H1 (cell line): ENCODE measurements at regions not wholly inside any gene's neighbourhood (a gene's known extent, or its start where the extent isn't known, plus 50 kb on each side); places are given as distances from the start of the nearest gene placed in this dataset.

Experiments
- CTCF ChIA-PET: fragments of 300-600 bp; sonication (Branson Sonifier 250); formaldehyde crosslinking; loops from one replicate; lab custom pipeline; 2021; ENCODE audit not compliant: partially characterized antibody; lab: Charles Lee
- POLR2A ChIA-PET: fragments of 300-600 bp; sonication (Branson Sonifier 250); formaldehyde crosslinking; loops from one replicate; lab custom pipeline; 2021; ENCODE audit warnings: inconsistent platforms; ENCODE audit not compliant: partially characterized antibody; lab: Charles Lee
- DNase-seq, 2 experiments: peaks; one replicate each; pipeline versions ENCODE4 v3.0.0 to v3.0.0-alpha.2; 2010 to 2022; ENCODE audit warnings: low spot score in 2 of 2, low read depth in 1 of 2, mixed read lengths in 1 of 2
- FAIRE-seq: peaks from 2 replicates; lab custom pipeline; 2011; peaks lifted over from hg19 to GRCh38; lab: Jason Lieb, UNC
- H2AFZ ChIP-seq: 2 replicates; pipeline ENCODE4 v1.8.1; 2012; ENCODE audit warnings: low read length, inconsistent platforms
- H2AK5ac ChIP-seq: 2 replicates; pipeline ENCODE4 v1.6.1; 2013; ENCODE audit warnings: low read depth, low read length
- H2BK120ac ChIP-seq: replicated peaks from 2 replicates; pipeline ENCODE3; 2013; ENCODE audit warnings: low read depth, low read length, inconsistent platforms
- H2BK12ac ChIP-seq: 2 replicates; pipeline ENCODE4 v1.6.1; 2013; ENCODE audit warnings: low read depth, low read length
- H2BK15ac ChIP-seq: 2 replicates; pipeline ENCODE4 v1.6.1; 2013; ENCODE audit warnings: low read length
- H2BK20ac ChIP-seq: 2 replicates; pipeline ENCODE4 v1.6.1; 2013; ENCODE audit warnings: low read length
- H2BK5ac ChIP-seq: 2 replicates; pipeline ENCODE4 v1.6.1; 2013; ENCODE audit warnings: low read depth, low read length
- H3K14ac ChIP-seq: 2 replicates; pipeline ENCODE4 v1.6.1; 2013; ENCODE audit warnings: inconsistent platforms; ENCODE audit not compliant: insufficient read length
- H3K18ac ChIP-seq: 2 replicates; pipeline ENCODE4 v1.6.1; 2013; ENCODE audit warnings: low read length; ENCODE audit errors: extremely low read depth
- H3K23ac ChIP-seq: 2 replicates; pipeline ENCODE4 v1.6.1; 2013; ENCODE audit warnings: inconsistent platforms; ENCODE audit not compliant: insufficient read length
- H3K23me2 ChIP-seq: 2 replicates; pipeline ENCODE4 v1.6.1; 2013; ENCODE audit warnings: low read depth, low read length
- H3K27ac ChIP-seq: 2 replicates; pipeline ENCODE4 v1.6.1; 2011; ENCODE audit warnings: low read depth, low read length, inconsistent platforms
- H3K27me3 ChIP-seq, 4 experiments: replicated peaks in 1 of 4; 1 replicate in 1 of 4; 2 replicates in 3 of 4; pipeline versions ENCODE4 v1.6.1 to v1.8.1; 2011 to 2013; ENCODE audit warnings: low read length in 3 of 4, mild to moderate bottlenecking in 3 of 4, inconsistent platforms in 2 of 4, mixed read lengths in 2 of 4, moderate library complexity in 1 of 4; ENCODE audit not compliant: control insufficient read depth in 3 of 4, insufficient read depth in 3 of 4; ENCODE audit errors: extremely low read depth in 1 of 4
- H3K36me3 ChIP-seq, 4 experiments: 2 replicates each; pipeline versions ENCODE4 v1.6.1 to v1.8.1; 2011 to 2013; ENCODE audit warnings: mild to moderate bottlenecking in 4 of 4, low read length in 3 of 4, moderate library complexity in 2 of 4, control low read depth in 1 of 4, inconsistent platforms in 1 of 4; ENCODE audit not compliant: insufficient read depth in 4 of 4, control insufficient read depth in 2 of 4
- H3K4ac ChIP-seq: replicated peaks from 2 replicates; pipeline ENCODE3; 2013; ENCODE audit warnings: low read length, low read depth, mixed read lengths, inconsistent platforms; ENCODE audit not compliant: insufficient read length
- H3K4me1 ChIP-seq, 4 experiments: replicated peaks in 1 of 4; 1 replicate in 1 of 4; 2 replicates in 3 of 4; pipeline versions ENCODE4 v1.6.1 to v1.8.1; 2011 to 2013; ENCODE audit warnings: low read length in 3 of 4, inconsistent platforms in 2 of 4, mixed read lengths in 1 of 4; ENCODE audit not compliant: insufficient read depth in 4 of 4, control insufficient read depth in 3 of 4
- H3K4me2 ChIP-seq, 2 experiments: 2 replicates each; pipeline versions ENCODE4 v1.6.1 to v1.8.1; 2011 to 2013; ENCODE audit warnings: low read depth in 2 of 2, low read length in 2 of 2, control low read depth in 1 of 2, inconsistent platforms in 1 of 2, mild to moderate bottlenecking in 1 of 2; ENCODE audit not compliant: insufficient read depth in 1 of 2
- H3K4me3 ChIP-seq, 4 experiments: fragments of 200-600, 300-600 bp in 1 of 4; sonication (generic), shearing (Covaris generic), sonication (Bioruptor Twin) in 1 of 4; 2 replicates each; pipeline versions ENCODE4 v1.5.1 to v1.8.1; 2011 to 2016; ENCODE audit warnings: low read length in 4 of 4, low read depth in 3 of 4, control low read depth in 2 of 4, inconsistent platforms in 2 of 4, mild to moderate bottlenecking in 2 of 4, mixed read lengths in 1 of 4, moderate library complexity in 1 of 4; ENCODE audit not compliant: insufficient read depth in 2 of 4; ENCODE audit errors: extremely low read depth in 1 of 4
- H3K56ac ChIP-seq: replicated peaks from 2 replicates; pipeline ENCODE3; 2013; ENCODE audit warnings: low read depth, mild to moderate bottlenecking, mixed read lengths, low read length, inconsistent platforms; ENCODE audit not compliant: insufficient read length
- H3K79me1 ChIP-seq: 2 replicates; pipeline ENCODE4 v1.6.1; 2013; ENCODE audit warnings: low read depth, low read length, control low read depth
- H3K79me2 ChIP-seq, 2 experiments: 2 replicates each; pipeline versions ENCODE4 v1.6.1 to v1.8.1; 2012 to 2013; ENCODE audit warnings: low read length in 2 of 2, mild to moderate bottlenecking in 2 of 2, inconsistent platforms in 1 of 2; ENCODE audit not compliant: insufficient read depth in 2 of 2, control insufficient read depth in 1 of 2
- H3K9ac ChIP-seq, 4 experiments: replicated peaks in 1 of 4; 1 replicate in 1 of 4; 2 replicates in 3 of 4; pipeline versions ENCODE4 v1.6.1 to v1.8.1; 2011 to 2013; ENCODE audit warnings: low read depth in 3 of 4, low read length in 3 of 4, control low read depth in 2 of 4, mild to moderate bottlenecking in 2 of 4, moderate library complexity in 2 of 4, inconsistent platforms in 1 of 4; ENCODE audit errors: extremely low read depth in 1 of 4
- H3K9me3 ChIP-seq, 2 experiments: 2 replicates each; pipeline versions ENCODE4 v1.6.1 to v1.8.1; 2012 to 2013; ENCODE audit warnings: mild to moderate bottlenecking in 2 of 2, moderate library complexity in 2 of 2, control low read depth in 1 of 2, inconsistent platforms in 1 of 2, low read depth in 1 of 2, low read length in 1 of 2, mixed read lengths in 1 of 2; ENCODE audit not compliant: insufficient read depth in 2 of 2
- H4K20me1 ChIP-seq, 2 experiments: replicated peaks in 1 of 2; 2 replicates each; pipeline versions ENCODE3 to v1.8.1; 2011 to 2013; ENCODE audit warnings: inconsistent platforms in 2 of 2, low read length in 2 of 2, mild to moderate bottlenecking in 1 of 2; ENCODE audit not compliant: insufficient read depth in 2 of 2, control insufficient read depth in 1 of 2
- H4K5ac ChIP-seq: 2 replicates; pipeline ENCODE4 v1.6.1; 2013; ENCODE audit warnings: low read length, low read depth, mixed read lengths, inconsistent platforms; ENCODE audit not compliant: insufficient read length
- H4K8ac ChIP-seq: 2 replicates; pipeline ENCODE4 v1.8.0; 2013; ENCODE audit warnings: mild to moderate bottlenecking, moderate library complexity, low read length, inconsistent platforms; ENCODE audit not compliant: insufficient read depth; ENCODE audit errors: extremely low read depth
- H4K91ac ChIP-seq: replicated peaks from 2 replicates; pipeline ENCODE3; 2013; ENCODE audit warnings: low read length, mixed read lengths, inconsistent platforms; ENCODE audit not compliant: insufficient read length
- BACH1 ChIP-seq: IDR thresholded peaks from 2 replicates; pipeline ENCODE4 v1.6.1; 2012; ENCODE audit warnings: low read length, improper control_type of control experiment
- CREB1 ChIP-seq: IDR thresholded peaks from 2 replicates; pipeline ENCODE4 v1.6.1; 2012; ENCODE audit warnings: inconsistent platforms
- EP300 ChIP-seq, 2 experiments: IDR thresholded peaks; 1 replicate in 1 of 2; 2 replicates in 1 of 2; pipeline ENCODE4 v1.6.1; 2011 to 2012; ENCODE audit warnings: low read depth in 2 of 2, low read length in 2 of 2, mild to moderate bottlenecking in 2 of 2, borderline replicate concordance in 1 of 2, inconsistent platforms in 1 of 2, moderate library complexity in 1 of 2
- FOSL1 ChIP-seq: IDR thresholded peaks from 2 replicates; pipeline ENCODE4 v1.6.1; 2011; ENCODE audit warnings: mild to moderate bottlenecking, low read depth, low read length, moderate library complexity; ENCODE audit not compliant: insufficient read depth
- GABPA ChIP-seq: IDR thresholded peaks from 2 replicates; pipeline ENCODE4 v1.6.1; 2011; ENCODE audit warnings: mild to moderate bottlenecking, low read length, moderate library complexity, borderline replicate concordance; ENCODE audit not compliant: insufficient read depth
- HDAC2 ChIP-seq, 2 experiments: fragments of 300-600 bp in 1 of 2; sonication (generic) in 1 of 2; IDR thresholded peaks; 2 replicates each; pipeline ENCODE4 v1.6.1; 2011 to 2012; ENCODE audit warnings: low read depth in 2 of 2, low read length in 2 of 2, mild to moderate bottlenecking in 2 of 2, moderate library complexity in 2 of 2, borderline replicate concordance in 1 of 2, inconsistent platforms in 1 of 2
- JUND ChIP-seq: IDR thresholded peaks from 2 replicates; pipeline ENCODE4 v1.6.1; 2011; ENCODE audit warnings: mild to moderate bottlenecking, improper control_type of control experiment, low read length
- POLR2A ChIP-seq, 2 experiments: IDR thresholded peaks; 1 replicate in 1 of 2; 2 replicates in 1 of 2; pipeline ENCODE4 v1.6.1; 2011; ENCODE audit warnings: low read depth in 2 of 2, low read length in 2 of 2, mild to moderate bottlenecking in 2 of 2; ENCODE audit errors: control extremely low read depth in 1 of 2
- POU5F1 ChIP-seq: IDR thresholded peaks from 2 replicates; pipeline ENCODE4 v1.6.1; 2011; ENCODE audit warnings: low read depth, mild to moderate bottlenecking, low read length, moderate library complexity
- RAD21 ChIP-seq, 2 experiments: IDR thresholded peaks in 1 of 2; conservative IDR thresholded peaks in 1 of 2; 2 replicates each; pipeline ENCODE4 v1.6.1; 2011; ENCODE audit warnings: low read depth in 2 of 2, low read length in 2 of 2, improper control_type of control experiment in 1 of 2, inconsistent platforms in 1 of 2, mild to moderate bottlenecking in 1 of 2, moderate library complexity in 1 of 2
- RBBP5 ChIP-seq: IDR thresholded peaks from 2 replicates; pipeline ENCODE4 v1.7.1; 2012; ENCODE audit warnings: low read depth, mild to moderate bottlenecking, inconsistent platforms, low read length, moderate library complexity, borderline replicate concordance
- SIRT6 ChIP-seq: IDR thresholded peaks from one replicate; pipeline ENCODE4 v1.7.1; 2012; ENCODE audit warnings: low read length, inconsistent platforms
- SP2 ChIP-seq: IDR thresholded peaks from 2 replicates; pipeline ENCODE4 v1.6.1; 2012; ENCODE audit warnings: mild to moderate bottlenecking, low read length, inconsistent platforms
- WGBS, 2 experiments: shearing (Covaris generic) in 1 of 2; methylation state at CpG; one replicate each; pipeline versions ENCODE4 v1.1.6 to v1.1.7; 2013 to 2015; ENCODE audit warnings: low lambda C conversion rate in 2 of 2, mixed read lengths in 2 of 2, inconsistent platforms in 1 of 2, low coverage in 1 of 2, missing lambda C conversion rate in 1 of 2; ENCODE audit not compliant: insufficient replicate concordance in 2 of 2, insufficient coverage in 1 of 2, insufficient read length in 1 of 2; ENCODE audit errors: extremely low coverage in 1 of 2, missing lambda C conversion rate in 1 of 2; 5-methylcytosine and 5-hydroxymethylcytosine counted together
- TF ChIP-seq, protein P1 (sequence below): IDR thresholded peaks from 2 replicates; pipeline ENCODE4 v1.6.1; 2012; ENCODE audit warnings: low read length, inconsistent platforms

- Histone ChIP-seq H3K4ac (no peak overlapping the region), H4K91ac (no peak overlapping the region), H2BK5ac (no peak overlapping the region), H3K27ac (no peak overlapping the region), H4K20me1 (no peaks in the 10 kb centered on the region), H3K23ac (no peak overlapping the region), H3K79me1 (no peaks in the 10 kb centered on the region), H3K79me2 (no peaks in the 10 kb centered on the region), H3K23me2 (no peaks in the 10 kb centered on the region), H3K56ac (no peak overlapping the region), H2BK15ac (no peak overlapping the region), H2AK5ac (no peak overlapping the region), H3K4me1 (no peaks in the 10 kb centered on the region), H4K8ac (no peak overlapping the region), H2BK20ac (no peak overlapping the region), H3K9ac (no peak overlapping the region), H4K5ac (no peak overlapping the region), H3K4me3 (no peak overlapping the region), H3K14ac (no peak overlapping the region), H2BK120ac (no peak overlapping the region), H2AFZ (no peak overlapping the region), H3K36me3 (no peaks in the 10 kb centered on the region), H2BK12ac (no peak overlapping the region), H3K18ac (no peak overlapping the region), H3K27me3 (no peaks in the 10 kb centered on the region), H3K9me3 (no peaks in the 10 kb centered on the region), H3K4me2 (no peak overlapping the region)
- no peak for FAIRE-seq
- ChIA-PET CTCF (no interaction called here), POLR2A (no interaction called here)
- 85% methylated on average over 3 of the region's 3 CpGs; no CpG with 5 or more reads in 1 of the 2 experiments for WGBS, 2 experiments
- no peak for DNase-seq
- no peak for TF ChIP-seq RBBP5
- TF ChIP-seq HDAC2 (IDR thresholded peaks at IDR 0.05; ENCODE audit: borderline replicate concordance in 1 of 2, low read depth in 2 of 2, low read length in 2 of 2): no peak
- TF ChIP-seq, protein P1, sequence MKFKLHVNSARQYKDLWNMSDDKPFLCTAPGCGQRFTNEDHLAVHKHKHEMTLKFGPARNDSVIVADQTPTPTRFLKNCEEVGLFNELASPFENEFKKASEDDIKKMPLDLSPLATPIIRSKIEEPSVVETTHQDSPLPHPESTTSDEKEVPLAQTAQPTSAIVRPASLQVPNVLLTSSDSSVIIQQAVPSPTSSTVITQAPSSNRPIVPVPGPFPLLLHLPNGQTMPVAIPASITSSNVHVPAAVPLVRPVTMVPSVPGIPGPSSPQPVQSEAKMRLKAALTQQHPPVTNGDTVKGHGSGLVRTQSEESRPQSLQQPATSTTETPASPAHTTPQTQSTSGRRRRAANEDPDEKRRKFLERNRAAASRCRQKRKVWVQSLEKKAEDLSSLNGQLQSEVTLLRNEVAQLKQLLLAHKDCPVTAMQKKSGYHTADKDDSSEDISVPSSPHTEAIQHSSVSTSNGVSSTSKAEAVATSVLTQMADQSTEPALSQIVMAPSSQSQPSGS: no peak
- no peak for TF ChIP-seq CREB1
- no peak for TF ChIP-seq BACH1
- TF ChIP-seq SP2: no peak
- no peak for TF ChIP-seq SIRT6
- no peak for TF ChIP-seq POU5F1
- TF ChIP-seq POLR2A (IDR thresholded peaks at IDR 0.05; ENCODE audit: control extremely low read depth in 1 of 2, low read depth in 2 of 2, low read length in 2 of 2): no peak
- no peak for TF ChIP-seq RAD21 (IDR thresholded peaks at IDR 0.05 in 1 of 2, conservative IDR thresholded peaks at IDR 0.05 in 1 of 2; ENCODE audit: low read depth in 2 of 2, low read length in 2 of 2)
- TF ChIP-seq FOSL1: no peak
- TF ChIP-seq JUND: no peak
- no peak for TF ChIP-seq GABPA
- no peak for TF ChIP-seq EP300 (IDR thresholded peaks at IDR 0.05; ENCODE audit: borderline replicate concordance in 1 of 2, low read depth in 2 of 2, low read length in 2 of 2)
These were observed 498.5 kb upstream of the DIPK2B start for GRCh38 chrX:45699158-45699557.
